Panc1 (cell line): ENCODE measurements at regions not wholly inside any gene's neighbourhood (a gene's known extent, or its start where the extent isn't known, plus 50 kb on each side); places are given as distances from the start of the nearest gene placed in this dataset.

Source experiments
- ATAC-seq: fragments of 200-7000 bp; cut with Tn5 transposase; 2 replicates; pipeline ENCODE4 v1.9.1; 2020; ENCODE audit warnings: mild to moderate bottlenecking, moderate library complexity
- BruUV-seq: library from RNA; stranded (reverse); fragments of 400-500 nt; replicated peaks from 2 replicates; lab custom pipeline; 2021; lab: Mats Ljungman, UMichigan
- CTCF ChIA-PET: fragments of 300-600 bp; sonication (Branson Sonifier 250); formaldehyde crosslinking; loops from one replicate; lab custom pipeline; 2022; ENCODE audit warnings: antibody characterized with exemption; lab: Charles Lee
- POLR2A ChIA-PET: fragments of 300-600 bp; sonication (Branson Sonifier 250); formaldehyde crosslinking; loops from one replicate; lab custom pipeline; 2022; ENCODE audit warnings: antibody characterized with exemption; lab: Charles Lee
- DNase-seq: peaks from one replicate; pipeline ENCODE4 v3.0.0-alpha.2; 2010; ENCODE audit warnings: low read depth, low spot score
- H3K27ac ChIP-seq: 2 replicates; pipeline ENCODE4 v1.5.1; 2011; ENCODE audit warnings: mild to moderate bottlenecking, low read length, inconsistent platforms
- H3K27me3 ChIP-seq: fragments of 200-500 bp; sonication (Bioruptor generic); 2 replicates; pipeline ENCODE4 v1.6.0; 2014; ENCODE audit warnings: low read length, inconsistent platforms; ENCODE audit not compliant: control insufficient read depth, insufficient read depth
- H3K36me3 ChIP-seq: fragments of 200-500 bp; sonication (Bioruptor generic); 2 replicates; pipeline ENCODE4 v1.5.1; 2014; ENCODE audit warnings: inconsistent platforms, mild to moderate bottlenecking, low read length, moderate library complexity; ENCODE audit not compliant: control insufficient read depth, insufficient read depth
- H3K4me1 ChIP-seq: 2 replicates; pipeline ENCODE4 v1.5.1; 2011; ENCODE audit warnings: inconsistent platforms, mild to moderate bottlenecking, low read length, moderate library complexity; ENCODE audit not compliant: control insufficient read depth, insufficient read depth
- H3K4me3 ChIP-seq, 2 experiments: 2 replicates each; pipeline ENCODE4 v1.5.1; 2011 to 2012; ENCODE audit warnings: low read depth in 2 of 2, low read length in 2 of 2, mild to moderate bottlenecking in 2 of 2, inconsistent platforms in 1 of 2, moderate library complexity in 1 of 2
- H3K9me3 ChIP-seq: fragments of 200-500 bp; sonication (Bioruptor generic); 2 replicates; pipeline ENCODE4 v1.5.1; 2014; ENCODE audit warnings: low read depth, mild to moderate bottlenecking, inconsistent platforms, low read length, moderate library complexity; ENCODE audit not compliant: control insufficient read depth, insufficient read depth
- POLR2AphosphoS5 ChIP-seq: IDR thresholded peaks from 2 replicates; pipeline ENCODE4 v1.6.1; 2012; ENCODE audit warnings: mild to moderate bottlenecking, low read depth, low read length, moderate library complexity
- REST ChIP-seq, 2 experiments: IDR thresholded peaks; 2 replicates each; pipeline ENCODE4 v1.6.1; 2011 to 2012; ENCODE audit warnings: low read depth in 2 of 2, control low read depth in 1 of 2, low read length in 1 of 2, mild to moderate bottlenecking in 1 of 2, moderate library complexity in 1 of 2; ENCODE audit not compliant: insufficient read depth in 1 of 2
- SIN3A ChIP-seq: IDR thresholded peaks from 2 replicates; pipeline ENCODE4 v1.6.1; 2012; ENCODE audit warnings: low read depth, mild to moderate bottlenecking, low read length, moderate library complexity, borderline replicate concordance; ENCODE audit not compliant: insufficient read depth
- TCF7L2 ChIP-seq: IDR thresholded peaks from 2 replicates; pipeline ENCODE4 v1.6.1; 2011; ENCODE audit warnings: mild to moderate bottlenecking, low read depth, low read length, inconsistent platforms
- in situ Hi-C: cut with HindIII; loops from 2 replicates; pipeline ENCODE4 v1.10.0; 2016; ENCODE audit warnings: low sequenced_read_pairs, low pct_unique_long_range_greater_than_20kb
- intact Hi-C: fragments of 100-400 bp; cut with micrococcal nuclease; formaldehyde crosslinking; loops from one replicate; pipeline ENCODE4 v1.10.0; 2022; ENCODE audit not compliant: unreplicated experiment
- TF ChIP-seq, protein P1 (sequence below): fragments of 450-650 bp; IDR thresholded peaks from 2 replicates; pipeline ENCODE4 v1.5.1; 2017; ENCODE audit warnings: mild to moderate bottlenecking

GRCh38 chr3:31081018-31081662 lies 186.7 kb upstream of the GADL1 start:
- no peaks in the 10 kb centered on the region for H3K27me3 ChIP-seq
- no peaks in the 10 kb centered on the region for H3K9me3 ChIP-seq
- no peaks in the 10 kb centered on the region for H3K4me1 ChIP-seq
- in situ Hi-C loops (no loop called here), intact Hi-C loops (no loop called here)
- no peak for DNase-seq
- ChIA-PET CTCF (no interaction called here), POLR2A (no interaction called here)
- H3K4me3 ChIP-seq = no peak overlapping the region
- H3K36me3 ChIP-seq = no peaks in the 10 kb centered on the region
- TF ChIP-seq SIN3A = no peak
- TF ChIP-seq TCF7L2 = no peak
- TF ChIP-seq, protein P1, sequence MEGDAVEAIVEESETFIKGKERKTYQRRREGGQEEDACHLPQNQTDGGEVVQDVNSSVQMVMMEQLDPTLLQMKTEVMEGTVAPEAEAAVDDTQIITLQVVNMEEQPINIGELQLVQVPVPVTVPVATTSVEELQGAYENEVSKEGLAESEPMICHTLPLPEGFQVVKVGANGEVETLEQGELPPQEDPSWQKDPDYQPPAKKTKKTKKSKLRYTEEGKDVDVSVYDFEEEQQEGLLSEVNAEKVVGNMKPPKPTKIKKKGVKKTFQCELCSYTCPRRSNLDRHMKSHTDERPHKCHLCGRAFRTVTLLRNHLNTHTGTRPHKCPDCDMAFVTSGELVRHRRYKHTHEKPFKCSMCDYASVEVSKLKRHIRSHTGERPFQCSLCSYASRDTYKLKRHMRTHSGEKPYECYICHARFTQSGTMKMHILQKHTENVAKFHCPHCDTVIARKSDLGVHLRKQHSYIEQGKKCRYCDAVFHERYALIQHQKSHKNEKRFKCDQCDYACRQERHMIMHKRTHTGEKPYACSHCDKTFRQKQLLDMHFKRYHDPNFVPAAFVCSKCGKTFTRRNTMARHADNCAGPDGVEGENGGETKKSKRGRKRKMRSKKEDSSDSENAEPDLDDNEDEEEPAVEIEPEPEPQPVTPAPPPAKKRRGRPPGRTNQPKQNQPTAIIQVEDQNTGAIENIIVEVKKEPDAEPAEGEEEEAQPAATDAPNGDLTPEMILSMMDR = no peak
- no peak for TF ChIP-seq REST (IDR thresholded peaks at IDR 0.05; ENCODE audit: insufficient read depth in 1 of 2, low read depth in 2 of 2, low read length in 1 of 2)
- TF ChIP-seq POLR2AphosphoS5 = no peak
- no TSS peak for BruUV-seq
- no peak overlapping the region for H3K27ac ChIP-seq
- ATAC-seq = no peak

DNA sequence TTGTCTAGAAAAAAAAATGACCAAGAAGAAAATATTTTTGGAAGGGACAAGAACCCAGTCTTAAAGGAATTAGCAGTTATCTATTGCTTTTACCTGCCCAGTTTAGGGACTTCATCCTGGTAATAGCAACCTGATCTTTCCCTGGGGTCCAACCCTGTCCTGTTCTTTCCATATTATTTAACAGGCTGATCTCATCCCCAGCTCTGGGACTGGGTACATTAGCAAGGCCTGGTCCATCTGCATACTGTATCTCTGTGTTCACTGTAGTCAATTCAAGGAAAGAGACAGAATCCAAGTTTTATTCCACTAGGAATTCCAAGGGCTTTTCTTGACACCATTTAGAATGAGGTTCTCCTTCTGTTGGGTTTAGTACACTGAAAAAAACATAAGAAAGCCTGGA lies 191.7 kb upstream of the GADL1 start:
- CTCF ChIA-PET = no interaction called here
- intact Hi-C loops = no loop called here
- Histone ChIP-seq H3K36me3 (no peaks in the 10 kb centered on the region), H3K9me3 (no peaks in the 10 kb centered on the region), H3K27ac (no peak overlapping the region), H3K27me3 (no peaks in the 10 kb centered on the region), H3K4me1 (no peaks in the 10 kb centered on the region), H3K4me3 (no peak overlapping the region)
- in situ Hi-C loops = no loop called here
- no TSS peak for BruUV-seq
- POLR2A ChIA-PET = no interaction called here
- DNase-seq = no peak
- TF ChIP-seq POLR2AphosphoS5 = no peak
- TF ChIP-seq REST (IDR thresholded peaks at IDR 0.05; ENCODE audit: insufficient read depth in 1 of 2, low read depth in 2 of 2, low read length in 1 of 2) = no peak
- TF ChIP-seq TCF7L2 = no peak
- no peak for TF ChIP-seq SIN3A
- TF ChIP-seq, protein P1 = no peak
- no peak for ATAC-seq
